ENCODE measurements at regions not wholly inside any gene's neighbourhood (a gene's known extent, or its start where the extent isn't known, plus 50 kb on each side); places are given as distances from the start of the nearest gene placed in this dataset.

DNA sequence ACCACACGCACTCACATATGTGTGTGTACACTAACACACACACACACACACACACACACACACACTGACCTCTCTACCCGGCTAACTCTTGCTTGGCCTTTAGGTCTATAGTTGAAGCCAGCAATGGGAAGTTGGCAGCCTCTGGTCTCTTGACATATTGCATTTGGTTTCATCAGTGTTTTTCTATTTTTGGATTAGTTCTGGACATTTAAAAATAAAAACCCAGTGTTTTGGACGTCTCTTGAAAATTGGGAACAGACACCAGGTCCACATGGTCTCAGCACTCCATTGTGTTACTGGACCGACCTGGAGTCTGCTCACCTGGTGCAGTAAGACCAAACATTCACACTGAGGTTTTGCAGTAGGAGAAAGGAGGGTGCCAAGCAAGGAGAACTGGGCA lies 50.4 kb upstream of the AFF3 start:
- no peak for DNase-seq (ENCODE audit: low read depth)

DNA sequence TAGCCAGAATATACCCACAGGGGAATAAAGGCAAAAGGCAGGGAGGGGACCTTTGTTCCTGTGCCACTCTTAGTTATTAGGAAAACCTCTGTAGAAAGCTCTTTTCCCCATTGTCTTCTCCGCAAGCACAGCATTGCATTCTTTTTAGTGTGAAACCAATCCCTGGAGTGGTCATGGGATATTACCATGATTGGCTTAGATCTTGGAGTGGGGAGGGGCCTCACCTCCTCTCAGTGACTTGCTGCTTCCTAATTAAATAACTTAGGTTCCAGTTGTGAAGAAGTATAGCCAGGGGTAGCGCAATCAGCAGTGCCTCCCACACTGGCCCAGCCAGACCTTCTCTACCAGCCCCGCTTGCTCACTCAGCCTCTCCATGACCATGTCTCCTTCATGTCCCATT lies 49.9 kb upstream of the AFF3 start:
- no peak for DNase-seq (ENCODE audit: low read depth)

All from ELR (cell line).